Hepatocyte (in vitro differentiated cells): ENCODE measurements at regions not wholly inside any gene's neighbourhood (a gene's known extent, or its start where the extent isn't known, plus 50 kb on each side); places are given as distances from the start of the nearest gene placed in this dataset.

Experiments
- DNase-seq: peaks from one replicate; pipeline ENCODE4 v3.0.0-alpha.2; 2016; ENCODE audit warnings: low spot score
- H2AFZ ChIP-seq: fragments of 200-600 bp; sonication (generic); 2 replicates; pipeline ENCODE4 v1.6.0; 2016; ENCODE audit warnings: antibody characterized with exemption, mild to moderate bottlenecking
- H3K27ac ChIP-seq: fragments of 200-600 bp; sonication (generic); 2 replicates; pipeline ENCODE4 v1.5.1; 2016; ENCODE audit warnings: mild to moderate bottlenecking
- H3K27me3 ChIP-seq: fragments of 200-600 bp; sonication (generic); 2 replicates; pipeline ENCODE4 v1.6.1; 2016
- H3K36me3 ChIP-seq: fragments of 200-600 bp; sonication (generic); replicated peaks from 2 replicates; pipeline ENCODE4 v1.5.1; 2016; ENCODE audit warnings: low read depth; ENCODE audit not compliant: insufficient read depth
- H3K4me1 ChIP-seq: fragments of 200-600 bp; sonication (generic); 2 replicates; pipeline ENCODE4 v1.5.1; 2016; ENCODE audit warnings: mild to moderate bottlenecking, moderate library complexity; ENCODE audit not compliant: insufficient read depth
- H3K4me2 ChIP-seq: fragments of 200-600 bp; sonication (generic); 2 replicates; pipeline ENCODE4 v1.6.0; 2016
- H3K4me3 ChIP-seq: fragments of 200-600 bp; sonication (generic); 2 replicates; pipeline ENCODE4 v1.5.1; 2016; ENCODE audit warnings: mild to moderate bottlenecking
- H3K79me2 ChIP-seq: fragments of 200-600 bp; sonication (generic); 2 replicates; pipeline ENCODE4 v1.6.0; 2017; ENCODE audit warnings: mild to moderate bottlenecking
- H3K9me2 ChIP-seq: fragments of 200-600 bp; sonication (generic); replicated peaks from 2 replicates; pipeline ENCODE4 v1.6.0; 2017; ENCODE audit warnings: mild to moderate bottlenecking; ENCODE audit not compliant: insufficient read depth
- H3K9me3 ChIP-seq: fragments of 200-600 bp; sonication (generic); 2 replicates; pipeline ENCODE4 v1.5.1; 2016; ENCODE audit warnings: low read depth, mild to moderate bottlenecking
- H4K20me1 ChIP-seq: fragments of 200-600 bp; sonication (generic); 2 replicates; pipeline ENCODE4 v1.6.0; 2016; ENCODE audit warnings: mild to moderate bottlenecking; ENCODE audit not compliant: insufficient read depth, poor library complexity, severe bottlenecking
- EZH2 ChIP-seq: fragments of 200-600 bp; sonication (generic); IDR thresholded peaks from 2 replicates; pipeline ENCODE4 v1.6.1; 2016; ENCODE audit warnings: antibody characterized with exemption, mild to moderate bottlenecking, borderline replicate concordance
- EZH2phosphoT487 ChIP-seq: fragments of 200-600 bp; sonication (generic); IDR thresholded peaks from one replicate; pipeline ENCODE4 v1.6.1; 2018; ENCODE audit warnings: antibody characterized with exemption, mild to moderate bottlenecking, low read depth, moderate library complexity; ENCODE audit not compliant: unreplicated experiment, severe bottlenecking
- WGBS: methylation state at CpG from one replicate; pipeline ENCODE4 v1.1.6; 2016; ENCODE audit warnings: low lambda C conversion rate; ENCODE audit errors: missing lambda C conversion rate; 5-methylcytosine and 5-hydroxymethylcytosine counted together
- TF ChIP-seq, protein P1 (sequence below): fragments of 200-600 bp; sonication (generic); IDR thresholded peaks from 2 replicates; pipeline ENCODE4 v1.5.1; 2016; ENCODE audit warnings: antibody characterized with exemption, mild to moderate bottlenecking; ENCODE audit not compliant: poor library complexity

DNA sequence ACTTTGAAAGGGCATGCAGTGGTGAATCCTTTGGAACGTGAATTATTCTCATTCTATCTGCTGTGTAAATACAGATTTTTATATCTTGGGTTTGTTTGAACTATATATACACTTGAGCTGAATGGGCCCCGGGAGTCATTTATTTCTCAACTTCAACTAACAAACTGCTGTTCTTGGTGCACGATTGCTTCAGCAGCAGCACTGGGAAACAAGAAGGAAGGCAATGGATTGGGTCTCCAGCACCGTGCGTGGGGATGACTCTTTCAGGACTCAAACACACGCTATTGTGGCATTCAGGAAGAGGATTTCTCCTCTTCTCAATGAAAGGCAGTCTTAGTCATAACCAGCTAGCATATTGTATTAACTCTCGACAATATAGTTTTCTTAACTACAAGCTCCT, 226.0 kb upstream of the NFE2L3 start:
- H3K36me3 ChIP-seq: no peaks in the 10 kb centered on the region
- no peaks in the 10 kb centered on the region for H3K79me2 ChIP-seq
- H3K27me3 ChIP-seq: no peaks in the 10 kb centered on the region
- WGBS: 78% methylated on average over 7 of the region's 7 CpGs
- no peaks in the 10 kb centered on the region for H3K9me2 ChIP-seq
- DNase-seq: no peak
- no peaks in the 10 kb centered on the region for H3K4me1 ChIP-seq
- no peak overlapping the region for H2AFZ ChIP-seq
- H3K27ac ChIP-seq: no peak overlapping the region
- H3K4me3 ChIP-seq: no peak overlapping the region
- no peaks in the 10 kb centered on the region for H4K20me1 ChIP-seq
- no peaks in the 10 kb centered on the region for H3K9me3 ChIP-seq
- H3K4me2 ChIP-seq: no peak overlapping the region
- TF ChIP-seq EZH2 (no peak), EZH2phosphoT487 (no peak)
- TF ChIP-seq, protein P1, sequence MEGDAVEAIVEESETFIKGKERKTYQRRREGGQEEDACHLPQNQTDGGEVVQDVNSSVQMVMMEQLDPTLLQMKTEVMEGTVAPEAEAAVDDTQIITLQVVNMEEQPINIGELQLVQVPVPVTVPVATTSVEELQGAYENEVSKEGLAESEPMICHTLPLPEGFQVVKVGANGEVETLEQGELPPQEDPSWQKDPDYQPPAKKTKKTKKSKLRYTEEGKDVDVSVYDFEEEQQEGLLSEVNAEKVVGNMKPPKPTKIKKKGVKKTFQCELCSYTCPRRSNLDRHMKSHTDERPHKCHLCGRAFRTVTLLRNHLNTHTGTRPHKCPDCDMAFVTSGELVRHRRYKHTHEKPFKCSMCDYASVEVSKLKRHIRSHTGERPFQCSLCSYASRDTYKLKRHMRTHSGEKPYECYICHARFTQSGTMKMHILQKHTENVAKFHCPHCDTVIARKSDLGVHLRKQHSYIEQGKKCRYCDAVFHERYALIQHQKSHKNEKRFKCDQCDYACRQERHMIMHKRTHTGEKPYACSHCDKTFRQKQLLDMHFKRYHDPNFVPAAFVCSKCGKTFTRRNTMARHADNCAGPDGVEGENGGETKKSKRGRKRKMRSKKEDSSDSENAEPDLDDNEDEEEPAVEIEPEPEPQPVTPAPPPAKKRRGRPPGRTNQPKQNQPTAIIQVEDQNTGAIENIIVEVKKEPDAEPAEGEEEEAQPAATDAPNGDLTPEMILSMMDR: no peak

DNA sequence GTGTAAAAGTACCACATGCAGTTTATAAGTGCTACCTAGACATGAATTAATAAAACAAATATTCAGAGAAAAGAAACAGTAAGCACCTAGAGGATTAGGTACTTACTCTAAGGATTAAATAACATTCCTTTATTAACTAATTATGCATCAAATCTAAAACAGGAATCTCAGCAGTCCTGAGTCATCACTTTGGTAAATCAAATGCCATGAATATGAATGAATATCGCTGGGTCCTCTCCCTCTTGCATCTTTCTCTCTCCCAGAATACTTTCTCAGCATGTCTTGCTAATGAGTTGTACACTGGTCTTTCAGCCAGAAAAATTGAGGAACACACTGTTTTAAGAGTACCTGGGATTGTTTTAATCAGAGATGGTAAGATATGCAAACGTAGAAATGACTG, 225.5 kb upstream of the NFE2L3 start:
- Histone ChIP-seq H3K79me2 (no peaks in the 10 kb centered on the region), H3K9me2 (no peaks in the 10 kb centered on the region), H3K4me3 (no peak overlapping the region), H3K9me3 (no peaks in the 10 kb centered on the region), H3K4me1 (no peaks in the 10 kb centered on the region), H3K27me3 (no peaks in the 10 kb centered on the region), H2AFZ (no peak overlapping the region), H3K27ac (no peak overlapping the region), H4K20me1 (no peaks in the 10 kb centered on the region), H3K4me2 (no peak overlapping the region), H3K36me3 (no peaks in the 10 kb centered on the region)
- WGBS: 81% methylated on average over 2 of the region's 2 CpGs
- no peak for TF ChIP-seq EZH2
- no peak for TF ChIP-seq EZH2phosphoT487
- TF ChIP-seq, protein P1: no peak
- no peak for DNase-seq

DNA sequence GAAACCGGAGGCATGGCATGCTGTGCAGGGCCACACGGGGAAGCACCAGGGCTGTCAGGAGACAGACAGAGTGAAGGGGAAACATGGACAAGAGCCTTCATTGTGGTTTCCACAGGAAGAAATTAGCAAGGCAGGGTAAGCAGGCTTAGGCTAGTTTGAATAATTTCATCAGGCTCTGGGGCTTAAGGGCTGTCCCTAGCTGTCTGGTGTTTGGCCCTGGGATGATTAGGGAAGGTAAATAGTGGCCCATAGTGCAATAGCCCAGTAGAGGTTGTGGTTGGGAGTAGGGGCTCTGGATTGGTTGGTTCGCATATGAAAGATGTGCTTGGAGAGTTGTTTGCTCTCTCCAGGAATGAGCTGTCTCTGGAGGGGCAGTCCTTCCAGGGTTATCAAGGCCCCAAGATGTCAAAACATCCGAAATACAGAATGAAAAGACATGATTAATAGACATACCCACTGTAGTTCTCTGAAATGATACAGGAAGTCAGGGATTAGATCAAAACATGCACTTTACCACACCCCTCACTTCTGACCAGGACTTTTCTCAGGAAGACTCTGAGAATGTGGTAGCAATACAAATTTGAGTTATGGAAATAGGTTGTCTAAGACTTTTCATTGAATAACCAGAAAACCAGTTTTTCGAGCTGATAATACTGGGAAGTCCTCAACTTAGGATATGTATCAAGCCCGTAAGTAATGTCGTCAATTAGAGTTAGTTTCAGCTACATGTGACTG, 224.9 kb upstream of the NFE2L3 start:
- Histone ChIP-seq H3K4me2 (no peak overlapping the region), H3K9me2 (no peaks in the 10 kb centered on the region)

More for the DNA sequence above, 224.9 kb upstream of the NFE2L3 start:
- Histone ChIP-seq H3K4me3 (no peak overlapping the region), H4K20me1 (no peaks in the 10 kb centered on the region), H3K9me3 (no peaks in the 10 kb centered on the region), H2AFZ (no peak overlapping the region), H3K27ac (no peak overlapping the region), H3K4me1 (no peaks in the 10 kb centered on the region), H3K79me2 (no peaks in the 10 kb centered on the region), H3K27me3 (no peaks in the 10 kb centered on the region), H3K36me3 (no peaks in the 10 kb centered on the region)
- 83% methylated on average over 7 of the region's 7 CpGs for WGBS
- no peak for DNase-seq
- TF ChIP-seq, protein P1: no peak
- TF ChIP-seq EZH2: no peak
- no peak for TF ChIP-seq EZH2phosphoT487
